ENCODE measurements at regions not wholly inside any gene's neighbourhood (a gene's known extent, or its start where the extent isn't known, plus 50 kb on each side); places are given as distances from the start of the nearest gene placed in this dataset.

DNA sequence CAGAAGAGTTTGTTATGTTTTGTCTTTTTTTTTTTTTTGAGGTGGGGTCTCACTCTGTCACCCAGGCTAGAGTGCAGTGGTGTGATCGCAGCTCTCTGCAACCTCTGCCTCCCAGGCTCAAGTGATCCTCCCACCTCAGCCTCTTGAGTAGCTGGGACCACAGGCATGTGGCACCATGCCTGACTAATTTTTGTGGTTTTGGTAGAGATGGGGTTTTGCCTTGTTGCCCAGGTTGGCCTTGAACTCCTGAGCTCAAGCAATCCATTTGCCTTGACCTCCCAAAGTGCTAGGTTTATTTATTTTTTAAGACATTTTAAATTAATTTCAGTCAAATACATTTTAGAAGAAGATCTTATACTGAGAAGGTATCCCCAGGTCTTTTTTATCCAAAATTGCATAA, 366.7 kb downstream of the KCNJ2 start:
- Histone ChIP-seq H3K9me3 (ENCODE audit: insufficient read depth, low read length) (no peaks in the 10 kb centered on the region), H3F3A (ENCODE audit: insufficient read depth) (no peaks in the 10 kb centered on the region), H3K9ac (ENCODE audit: low read length) (no peak overlapping the region), H3K79me2 (ENCODE audit: insufficient read depth, low read length) (no peaks in the 10 kb centered on the region), H3K27ac (ENCODE audit: low read depth, low read length) (no peak overlapping the region), H3K9me2 (replicated peaks; ENCODE audit: insufficient read depth, low read length) (no peaks in the 10 kb centered on the region), H2AFZ (ENCODE audit: low read depth, low read length, severe bottlenecking) (no peak overlapping the region), H4K20me1 (ENCODE audit: low read depth, low read length) (no peaks in the 10 kb centered on the region), H3K36me3 (ENCODE audit: low read length) (no peaks in the 10 kb centered on the region), H3K4me3 (ENCODE audit: insufficient read depth, low read length, poor library complexity, severe bottlenecking) (no peak overlapping the region), H3K4me2 (ENCODE audit: low read depth, low read length, poor library complexity, severe bottlenecking) (no peak overlapping the region), H3K27me3 (ENCODE audit: low read length) (no peaks in the 10 kb centered on the region)
- TF ChIP-seq EZH2phosphoT487 (conservative IDR thresholded peaks at IDR 0.05; ENCODE audit: low read length) (no peak), CTCF (IDR thresholded peaks at IDR 0.05; ENCODE audit: insufficient read depth, low read length, poor library complexity, severe bottlenecking) (no peak)

DNA sequence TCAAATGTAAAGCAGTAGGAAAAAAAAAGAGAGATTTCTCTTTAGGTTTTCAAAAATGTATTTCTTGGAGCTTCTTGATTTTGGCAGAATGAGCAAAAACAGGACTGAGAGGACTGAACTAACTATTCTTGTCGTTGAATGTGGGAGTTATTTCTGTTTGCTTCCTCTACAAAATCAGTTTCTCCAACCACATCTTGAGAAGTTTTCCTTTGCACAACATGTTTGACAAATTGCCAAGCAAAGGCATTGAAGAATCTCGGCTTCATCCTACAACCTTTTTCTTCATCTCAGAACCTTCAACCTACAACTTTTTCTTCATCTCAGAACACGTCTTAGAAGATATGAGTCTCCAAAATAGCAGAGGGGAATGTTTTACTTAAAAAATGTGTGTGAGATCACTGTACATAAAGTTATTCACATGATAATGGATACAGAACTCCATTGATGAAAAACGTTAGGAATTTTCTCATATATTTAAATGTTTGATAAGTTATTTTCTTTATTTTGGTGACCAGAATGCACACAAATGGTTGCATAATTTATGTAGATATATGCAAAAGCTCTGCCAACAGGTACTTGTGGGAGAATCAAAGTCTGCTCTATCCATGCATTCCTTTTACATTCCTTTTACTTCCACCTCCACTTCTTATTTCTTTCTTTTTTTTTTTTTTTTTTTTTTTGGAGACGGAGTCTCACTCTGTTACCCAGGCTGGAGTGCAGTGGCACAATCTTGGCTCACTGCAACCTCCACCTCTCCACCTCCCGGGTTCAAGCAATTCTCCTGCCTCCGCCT, 370.0 kb downstream of the KCNJ2 start:
- no peaks in the 10 kb centered on the region for H4K20me1 ChIP-seq (ENCODE audit: low read depth, low read length)
- H3K9me3 ChIP-seq (ENCODE audit: insufficient read depth, low read length), result no peaks in the 10 kb centered on the region
- H3K36me3 ChIP-seq (ENCODE audit: low read length), result no peaks in the 10 kb centered on the region
- no peaks in the 10 kb centered on the region for H3K79me2 ChIP-seq (ENCODE audit: insufficient read depth, low read length)
- no peak for TF ChIP-seq CTCF (IDR thresholded peaks at IDR 0.05; ENCODE audit: insufficient read depth, low read length, poor library complexity, severe bottlenecking)
- no peak for TF ChIP-seq EZH2phosphoT487 (conservative IDR thresholded peaks at IDR 0.05; ENCODE audit: low read length)
- H3K27ac ChIP-seq (ENCODE audit: low read depth, low read length), result no peak overlapping the region
- H3K9me2 ChIP-seq (replicated peaks; ENCODE audit: insufficient read depth, low read length), result no peaks in the 10 kb centered on the region
- H3K4me2 ChIP-seq (ENCODE audit: low read depth, low read length, poor library complexity, severe bottlenecking), result no peak overlapping the region
- no peak overlapping the region for H3K9ac ChIP-seq (ENCODE audit: low read length)
- no peak overlapping the region for H2AFZ ChIP-seq (ENCODE audit: low read depth, low read length, severe bottlenecking)
- no peak overlapping the region for H3K4me3 ChIP-seq (ENCODE audit: insufficient read depth, low read length, poor library complexity, severe bottlenecking)
- H3K27me3 ChIP-seq (ENCODE audit: low read length), result no peaks in the 10 kb centered on the region
- no peaks in the 10 kb centered on the region for H3F3A ChIP-seq (ENCODE audit: insufficient read depth)

DNA sequence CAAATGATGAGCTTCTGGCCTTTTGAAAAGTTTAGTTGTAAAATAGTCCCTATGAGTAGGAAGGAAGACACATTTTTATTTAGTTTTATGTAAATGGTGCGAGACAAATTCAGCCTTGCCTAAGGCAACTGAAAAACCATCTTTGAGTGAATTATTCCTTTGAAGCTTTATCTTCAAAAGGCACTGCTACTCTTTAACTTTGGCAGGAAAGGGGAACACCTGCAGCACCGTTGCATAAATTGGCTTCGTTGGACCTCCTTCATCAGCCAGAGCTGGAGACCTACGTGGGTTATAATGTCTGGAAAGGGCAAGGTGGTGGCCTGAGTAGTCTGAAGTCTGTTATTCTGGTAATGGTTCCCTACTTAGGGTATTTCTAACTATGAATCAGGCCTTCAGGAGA, 373.5 kb downstream of the KCNJ2 start:
- Histone ChIP-seq H3K79me2 (ENCODE audit: insufficient read depth, low read length) (no peaks in the 10 kb centered on the region), H3K9ac (ENCODE audit: low read length) (no peak overlapping the region), H3K36me3 (ENCODE audit: low read length) (no peaks in the 10 kb centered on the region), H3K27ac (ENCODE audit: low read depth, low read length) (no peak overlapping the region), H3K4me2 (ENCODE audit: low read depth, low read length, poor library complexity, severe bottlenecking) (no peak overlapping the region), H3K27me3 (ENCODE audit: low read length) (no peaks in the 10 kb centered on the region), H3K9me2 (replicated peaks; ENCODE audit: insufficient read depth, low read length) (no peaks in the 10 kb centered on the region), H3F3A (ENCODE audit: insufficient read depth) (no peaks in the 10 kb centered on the region), H3K4me3 (ENCODE audit: insufficient read depth, low read length, poor library complexity, severe bottlenecking) (no peak overlapping the region), H2AFZ (ENCODE audit: low read depth, low read length, severe bottlenecking) (no peak overlapping the region), H3K9me3 (ENCODE audit: insufficient read depth, low read length) (no peaks in the 10 kb centered on the region), H4K20me1 (ENCODE audit: low read depth, low read length) (no peaks in the 10 kb centered on the region)
- no peak for TF ChIP-seq EZH2phosphoT487 (conservative IDR thresholded peaks at IDR 0.05; ENCODE audit: low read length)
- no peak for TF ChIP-seq CTCF (IDR thresholded peaks at IDR 0.05; ENCODE audit: insufficient read depth, low read length, poor library complexity, severe bottlenecking)
